WTC11 (cell line): ENCODE measurements at regions not wholly inside any gene's neighbourhood (a gene's known extent, or its start where the extent isn't known, plus 50 kb on each side); places are given as distances from the start of the nearest gene placed in this dataset.

ENCODE experiments used
- ATAC-seq: fragments of 200-7000 bp; cut with Tn5 transposase; 2 replicates; pipeline ENCODE4 v1.10.0; 2021; ENCODE audit warnings: mild to moderate bottlenecking, moderate library complexity
- CTCF ChIA-PET: fragments of 300-600 bp; sonication (Branson Sonifier 250); formaldehyde crosslinking; loops from one replicate; lab custom pipeline; 2021; ENCODE audit warnings: antibody characterized with exemption; lab: Charles Lee
- POLR2A ChIA-PET: fragments of 350-600 bp; sonication (Branson Sonifier 250); formaldehyde crosslinking; loops from one replicate; lab custom pipeline; 2021; ENCODE audit warnings: antibody characterized with exemption; lab: Charles Lee
- DNase-seq: peaks from one replicate; pipeline ENCODE4 v3.0.0; 2021; ENCODE audit warnings: low spot score
- H3K27ac Mint-ChIP-seq: 2 replicates; pipeline ENCODE4 v1.8.0; 2021; ENCODE audit warnings: mixed read lengths
- H3K27me3 Mint-ChIP-seq: 2 replicates; pipeline ENCODE4 v1.8.0; 2021; ENCODE audit warnings: low read depth, mild to moderate bottlenecking, moderate library complexity, mixed read lengths
- H3K36me3 Mint-ChIP-seq: 2 replicates; pipeline ENCODE4 v1.8.0; 2021; ENCODE audit warnings: mixed read lengths
- H3K4me1 Mint-ChIP-seq: 2 replicates; pipeline ENCODE4 v1.8.0; 2022; ENCODE audit warnings: mixed read lengths
- H3K4me3 Mint-ChIP-seq: 2 replicates; pipeline ENCODE4 v1.8.0; 2021; ENCODE audit warnings: mild to moderate bottlenecking, moderate library complexity, mixed read lengths
- H3K9me3 Mint-ChIP-seq: 2 replicates; pipeline ENCODE4 v1.8.0; 2021; ENCODE audit warnings: mixed read lengths
- ATF1 ChIP-seq: sonication (generic); formaldehyde crosslinking; IDR thresholded peaks from 2 replicates; pipeline ENCODE4 v1.8.1; 2023; ENCODE audit warnings: mild to moderate bottlenecking, moderate library complexity, missing genetic modification reagents
- ETV6 ChIP-seq: sonication (generic); formaldehyde crosslinking; IDR thresholded peaks from 2 replicates; pipeline ENCODE4 v1.8.1; 2022; ENCODE audit warnings: mild to moderate bottlenecking, missing genetic modification reagents
- FOXJ3 ChIP-seq: sonication (generic); formaldehyde crosslinking; IDR thresholded peaks from 2 replicates; pipeline ENCODE4 v1.9.0; 2021; ENCODE audit warnings: missing genetic modification reagents, mild to moderate bottlenecking, borderline replicate concordance
- FOXK1 ChIP-seq: sonication (generic); formaldehyde crosslinking; IDR thresholded peaks from 2 replicates; pipeline ENCODE4 v1.8.0; 2022; ENCODE audit warnings: mild to moderate bottlenecking, moderate library complexity, missing genetic modification reagents
- HMGA2 ChIP-seq: fragments of 250-450 bp; sonication (Bioruptor Pico); IDR thresholded peaks from 2 replicates; pipeline ENCODE4 v1.4.0; 2021; ENCODE audit warnings: mild to moderate bottlenecking, moderate library complexity
- KAT7 ChIP-seq: sonication (generic); formaldehyde crosslinking; IDR thresholded peaks from 2 replicates; pipeline ENCODE4 v1.8.1; 2023; ENCODE audit warnings: missing genetic modification reagents, mild to moderate bottlenecking, borderline replicate concordance
- NFATC4 ChIP-seq: fragments of 250-450 bp; sonication (Bioruptor Pico); IDR thresholded peaks from 2 replicates; pipeline ENCODE4 v1.9.0; 2021; ENCODE audit warnings: mild to moderate bottlenecking
- NR2C2 ChIP-seq: sonication (generic); formaldehyde crosslinking; IDR thresholded peaks from 2 replicates; pipeline ENCODE4 v1.8.0; 2022; ENCODE audit warnings: mild to moderate bottlenecking, missing genetic modification reagents
- PRRX2 ChIP-seq: fragments of 250-450 bp; sonication (Bioruptor Pico); IDR thresholded peaks from 2 replicates; pipeline ENCODE4 v1.8.0; 2021; ENCODE audit warnings: mild to moderate bottlenecking
- SMAD4 ChIP-seq: sonication (generic); formaldehyde crosslinking; IDR thresholded peaks from 2 replicates; pipeline ENCODE4 v1.8.0; 2022; ENCODE audit warnings: mild to moderate bottlenecking, missing genetic modification reagents
- TEAD1 ChIP-seq: sonication (generic); formaldehyde crosslinking; IDR thresholded peaks from 2 replicates; pipeline ENCODE4 v1.8.0; 2022; ENCODE audit warnings: mild to moderate bottlenecking, missing genetic modification reagents
- TEAD4 ChIP-seq: sonication (generic); formaldehyde crosslinking; IDR thresholded peaks from 2 replicates; pipeline ENCODE4 v1.8.0; 2022; ENCODE audit warnings: mild to moderate bottlenecking, missing genetic modification reagents
- ZNF263 ChIP-seq: sonication (generic); formaldehyde crosslinking; IDR thresholded peaks from 2 replicates; pipeline ENCODE4 v1.8.1; 2022; ENCODE audit warnings: low read depth, mild to moderate bottlenecking, moderate library complexity, missing genetic modification reagents
- ZNF423 ChIP-seq: fragments of 250-450 bp; sonication (Bioruptor Pico); IDR thresholded peaks from 2 replicates; pipeline ENCODE4 v2.1.2; 2022; ENCODE audit warnings: mild to moderate bottlenecking, moderate library complexity
- ZNF671 ChIP-seq: fragments of 250-450 bp; sonication (Bioruptor Pico); IDR thresholded peaks from 2 replicates; pipeline ENCODE4 v1.8.0; 2021; ENCODE audit warnings: mild to moderate bottlenecking
- TF ChIP-seq, protein P1 (sequence below): fragments of 250-450 bp; sonication (Bioruptor Pico); IDR thresholded peaks from 2 replicates; pipeline ENCODE4 v1.9.0; 2021; ENCODE audit warnings: moderate library complexity, mild to moderate bottlenecking, inconsistent platforms, borderline replicate concordance
- TF ChIP-seq, protein P2 (sequence below): fragments of 250-450 bp; sonication (Bioruptor Pico); conservative IDR thresholded peaks from 2 replicates; pipeline ENCODE4 v1.9.0; 2021; ENCODE audit warnings: mild to moderate bottlenecking
- TF ChIP-seq, protein P3 (sequence below): fragments of 250-450 bp; sonication (Bioruptor Pico); IDR thresholded peaks from 2 replicates; pipeline ENCODE4 v1.8.0; 2021; ENCODE audit warnings: mild to moderate bottlenecking
- TF ChIP-seq, protein P4 (sequence below): sonication (generic); formaldehyde crosslinking; IDR thresholded peaks from 2 replicates; pipeline ENCODE4 v1.8.0; 2023; ENCODE audit warnings: missing genetic modification reagents
- TF ChIP-seq, protein P5 (sequence below): fragments of 250-450 bp; sonication (Bioruptor Pico); IDR thresholded peaks from 2 replicates; pipeline ENCODE4 v1.9.0; 2021; ENCODE audit warnings: mild to moderate bottlenecking, borderline replicate concordance
- TF ChIP-seq, protein P6 (sequence below): fragments of 200-600 bp; IDR thresholded peaks from 2 replicates; pipeline ENCODE4 v1.8.0; 2022; ENCODE audit warnings: antibody characterized with exemption
- TF ChIP-seq, protein P7 (sequence below): sonication (generic); formaldehyde crosslinking; IDR thresholded peaks from 2 replicates; pipeline ENCODE4 v1.8.0; 2022; ENCODE audit warnings: mild to moderate bottlenecking, missing genetic modification reagents

DNA sequence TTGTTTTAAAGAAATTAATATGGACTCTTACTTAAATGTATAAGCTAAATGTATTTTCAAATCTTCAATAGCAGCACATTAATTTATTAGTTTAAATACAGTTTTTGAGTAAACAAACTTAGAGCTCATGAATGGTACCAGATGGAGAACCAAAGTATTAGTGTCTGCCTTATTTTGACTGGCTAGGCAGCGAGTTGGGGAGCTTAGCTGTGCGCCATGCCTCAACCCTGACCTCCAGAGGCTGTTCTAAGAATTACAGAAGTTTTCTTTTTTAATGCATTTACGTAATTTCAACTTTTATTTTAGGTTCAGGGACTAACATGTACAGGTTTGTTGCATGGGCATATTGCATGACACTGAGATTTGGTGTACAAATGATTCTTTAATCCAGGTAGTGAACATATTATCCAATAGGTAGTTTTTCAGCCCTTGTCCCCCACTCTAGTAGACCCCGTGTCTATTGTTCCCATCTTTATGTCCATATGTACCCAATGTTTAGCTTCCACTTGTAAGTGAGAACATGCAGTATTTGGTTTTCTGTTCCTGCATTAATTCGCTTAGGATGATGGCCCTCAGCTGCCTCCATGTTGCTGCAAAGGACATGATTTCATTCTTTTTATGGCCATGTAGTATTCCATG is 166.8 kb downstream of the IQUB start:
- CTCF ChIA-PET: interaction anchor here (0.6 to 2.5 kb wide), 21 partner anchors 9 to 297 kb away, joined by 3 to 20 read pairs (median 3); no protein-coding TSS in a partner anchor
- ATAC-seq (peak; percentile 95), DNase-seq (peak; percentile 21)

DNA sequence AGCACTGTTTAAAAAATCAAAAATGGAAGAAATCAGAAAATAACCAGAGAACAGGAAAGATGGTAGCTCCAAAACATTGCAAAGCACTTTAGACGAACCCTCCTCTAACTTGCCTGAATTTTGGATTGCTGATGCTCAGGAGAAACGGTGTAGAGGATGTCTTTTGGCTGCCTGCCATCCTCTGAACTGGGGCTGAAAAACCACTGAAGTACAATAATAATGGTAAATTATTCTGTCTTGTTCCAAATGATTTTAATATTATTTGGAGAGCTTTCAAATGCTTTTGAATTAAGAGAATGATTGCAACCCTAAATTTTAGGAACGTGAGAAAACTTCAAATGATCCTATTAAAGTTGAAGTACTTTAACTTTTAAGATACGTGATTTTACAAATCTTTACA is 167.3 kb upstream of the SLC13A1 start:
- Mint-ChIP-seq H3K27me3 (no peaks in the 10 kb centered on the region), H3K4me3 (no peak overlapping the region), H3K9me3 (no peaks in the 10 kb centered on the region), H3K36me3 (no peaks in the 10 kb centered on the region), H3K27ac (no peak overlapping the region), H3K4me1 (no peaks in the 10 kb centered on the region; the same call in 1 of the 2 replicates)
- no peak for TF ChIP-seq TEAD1 (CRISPR knock-in tag)
- TF ChIP-seq NR2C2 (CRISPR knock-in tag): no peak
- no peak for TF ChIP-seq KAT7 (CRISPR knock-in tag)
- TF ChIP-seq, protein P1, sequence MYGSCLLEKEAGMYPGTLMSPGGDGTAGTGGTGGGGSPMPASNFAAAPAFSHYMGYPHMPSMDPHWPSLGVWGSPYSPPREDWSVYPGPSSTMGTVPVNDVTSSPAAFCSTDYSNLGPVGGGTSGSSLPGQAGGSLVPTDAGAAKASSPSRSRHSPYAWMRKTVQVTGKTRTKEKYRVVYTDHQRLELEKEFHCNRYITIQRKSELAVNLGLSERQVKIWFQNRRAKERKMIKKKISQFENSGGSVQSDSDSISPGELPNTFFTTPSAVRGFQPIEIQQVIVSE (CRISPR knock-in tag): no peak
- TF ChIP-seq ZNF263 (CRISPR knock-in tag): no peak
- TF ChIP-seq, protein P2, sequence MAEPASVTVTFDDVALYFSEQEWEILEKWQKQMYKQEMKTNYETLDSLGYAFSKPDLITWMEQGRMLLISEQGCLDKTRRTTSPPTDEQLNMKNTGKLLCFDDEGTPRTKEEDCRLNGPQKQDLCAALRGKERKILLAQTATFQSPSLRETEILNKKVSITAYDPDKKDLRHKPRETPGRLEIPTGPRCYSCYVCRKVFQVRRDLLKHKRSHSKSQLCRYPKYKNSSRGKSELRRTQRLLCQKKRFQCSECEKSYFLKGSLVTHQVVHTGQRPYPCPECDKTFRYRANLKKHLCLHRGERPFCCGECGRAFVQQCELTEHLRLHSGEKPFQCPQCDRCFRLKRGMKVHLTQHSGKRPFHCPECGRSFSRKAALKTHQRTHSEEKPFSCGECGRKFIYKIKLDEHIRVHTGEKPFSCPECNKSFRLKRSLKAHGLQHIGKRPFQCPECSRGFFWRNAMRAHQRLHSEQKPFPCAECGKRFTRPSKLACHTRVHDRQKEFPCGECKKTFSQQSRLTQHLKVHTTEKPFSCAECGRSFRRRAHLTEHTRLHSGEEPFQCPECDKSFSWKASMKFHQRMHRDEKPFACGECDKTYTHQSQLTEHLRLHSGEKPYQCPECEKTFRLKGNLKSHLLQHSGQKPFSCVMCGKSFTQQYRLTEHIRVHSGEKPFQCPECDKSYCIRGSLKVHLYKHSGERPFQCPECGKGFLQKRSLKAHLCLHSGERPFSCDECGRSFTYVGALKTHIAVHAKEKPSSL: no peak
- no peak for TF ChIP-seq ZNF671 (CRISPR knock-in tag)
- TF ChIP-seq ZNF423: no peak
- TF ChIP-seq, protein P3, sequence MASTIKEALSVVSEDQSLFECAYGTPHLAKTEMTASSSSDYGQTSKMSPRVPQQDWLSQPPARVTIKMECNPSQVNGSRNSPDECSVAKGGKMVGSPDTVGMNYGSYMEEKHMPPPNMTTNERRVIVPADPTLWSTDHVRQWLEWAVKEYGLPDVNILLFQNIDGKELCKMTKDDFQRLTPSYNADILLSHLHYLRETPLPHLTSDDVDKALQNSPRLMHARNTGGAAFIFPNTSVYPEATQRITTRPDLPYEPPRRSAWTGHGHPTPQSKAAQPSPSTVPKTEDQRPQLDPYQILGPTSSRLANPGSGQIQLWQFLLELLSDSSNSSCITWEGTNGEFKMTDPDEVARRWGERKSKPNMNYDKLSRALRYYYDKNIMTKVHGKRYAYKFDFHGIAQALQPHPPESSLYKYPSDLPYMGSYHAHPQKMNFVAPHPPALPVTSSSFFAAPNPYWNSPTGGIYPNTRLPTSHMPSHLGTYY (CRISPR knock-in tag): no peak
- no peak for TF ChIP-seq TEAD4 (CRISPR knock-in tag)
- TF ChIP-seq HMGA2 (CRISPR knock-in tag): no peak
- TF ChIP-seq FOXJ3 (CRISPR knock-in tag): no peak
- no peak for TF ChIP-seq PRRX2
- TF ChIP-seq, protein P4, sequence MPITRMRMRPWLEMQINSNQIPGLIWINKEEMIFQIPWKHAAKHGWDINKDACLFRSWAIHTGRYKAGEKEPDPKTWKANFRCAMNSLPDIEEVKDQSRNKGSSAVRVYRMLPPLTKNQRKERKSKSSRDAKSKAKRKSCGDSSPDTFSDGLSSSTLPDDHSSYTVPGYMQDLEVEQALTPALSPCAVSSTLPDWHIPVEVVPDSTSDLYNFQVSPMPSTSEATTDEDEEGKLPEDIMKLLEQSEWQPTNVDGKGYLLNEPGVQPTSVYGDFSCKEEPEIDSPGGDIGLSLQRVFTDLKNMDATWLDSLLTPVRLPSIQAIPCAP (CRISPR knock-in tag): no peak
- no peak for TF ChIP-seq ATF1 (CRISPR knock-in tag)
- TF ChIP-seq SMAD4 (CRISPR knock-in tag): no peak
- TF ChIP-seq, protein P5, sequence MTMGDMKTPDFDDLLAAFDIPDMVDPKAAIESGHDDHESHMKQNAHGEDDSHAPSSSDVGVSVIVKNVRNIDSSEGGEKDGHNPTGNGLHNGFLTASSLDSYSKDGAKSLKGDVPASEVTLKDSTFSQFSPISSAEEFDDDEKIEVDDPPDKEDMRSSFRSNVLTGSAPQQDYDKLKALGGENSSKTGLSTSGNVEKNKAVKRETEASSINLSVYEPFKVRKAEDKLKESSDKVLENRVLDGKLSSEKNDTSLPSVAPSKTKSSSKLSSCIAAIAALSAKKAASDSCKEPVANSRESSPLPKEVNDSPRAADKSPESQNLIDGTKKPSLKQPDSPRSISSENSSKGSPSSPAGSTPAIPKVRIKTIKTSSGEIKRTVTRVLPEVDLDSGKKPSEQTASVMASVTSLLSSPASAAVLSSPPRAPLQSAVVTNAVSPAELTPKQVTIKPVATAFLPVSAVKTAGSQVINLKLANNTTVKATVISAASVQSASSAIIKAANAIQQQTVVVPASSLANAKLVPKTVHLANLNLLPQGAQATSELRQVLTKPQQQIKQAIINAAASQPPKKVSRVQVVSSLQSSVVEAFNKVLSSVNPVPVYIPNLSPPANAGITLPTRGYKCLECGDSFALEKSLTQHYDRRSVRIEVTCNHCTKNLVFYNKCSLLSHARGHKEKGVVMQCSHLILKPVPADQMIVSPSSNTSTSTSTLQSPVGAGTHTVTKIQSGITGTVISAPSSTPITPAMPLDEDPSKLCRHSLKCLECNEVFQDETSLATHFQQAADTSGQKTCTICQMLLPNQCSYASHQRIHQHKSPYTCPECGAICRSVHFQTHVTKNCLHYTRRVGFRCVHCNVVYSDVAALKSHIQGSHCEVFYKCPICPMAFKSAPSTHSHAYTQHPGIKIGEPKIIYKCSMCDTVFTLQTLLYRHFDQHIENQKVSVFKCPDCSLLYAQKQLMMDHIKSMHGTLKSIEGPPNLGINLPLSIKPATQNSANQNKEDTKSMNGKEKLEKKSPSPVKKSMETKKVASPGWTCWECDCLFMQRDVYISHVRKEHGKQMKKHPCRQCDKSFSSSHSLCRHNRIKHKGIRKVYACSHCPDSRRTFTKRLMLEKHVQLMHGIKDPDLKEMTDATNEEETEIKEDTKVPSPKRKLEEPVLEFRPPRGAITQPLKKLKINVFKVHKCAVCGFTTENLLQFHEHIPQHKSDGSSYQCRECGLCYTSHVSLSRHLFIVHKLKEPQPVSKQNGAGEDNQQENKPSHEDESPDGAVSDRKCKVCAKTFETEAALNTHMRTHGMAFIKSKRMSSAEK (CRISPR knock-in tag): no peak
- TF ChIP-seq FOXK1: no peak
- TF ChIP-seq ETV6 (CRISPR knock-in tag): no peak
- TF ChIP-seq NFATC4: no peak
- ATAC-seq (no peak), DNase-seq (no peak)
- POLR2A ChIA-PET: no interaction called here
- CTCF ChIA-PET: interaction anchor here (0.6 to 2.5 kb wide), 21 partner anchors 8 to 297 kb away, joined by 3 to 20 read pairs (median 3); no protein-coding TSS in a partner anchor

More for the DNA sequence above, 166.8 kb downstream of the IQUB start:
- no peaks in the 10 kb centered on the region for H3K27me3 Mint-ChIP-seq
- POLR2A ChIA-PET: no interaction called here
- TF ChIP-seq, protein P6, sequence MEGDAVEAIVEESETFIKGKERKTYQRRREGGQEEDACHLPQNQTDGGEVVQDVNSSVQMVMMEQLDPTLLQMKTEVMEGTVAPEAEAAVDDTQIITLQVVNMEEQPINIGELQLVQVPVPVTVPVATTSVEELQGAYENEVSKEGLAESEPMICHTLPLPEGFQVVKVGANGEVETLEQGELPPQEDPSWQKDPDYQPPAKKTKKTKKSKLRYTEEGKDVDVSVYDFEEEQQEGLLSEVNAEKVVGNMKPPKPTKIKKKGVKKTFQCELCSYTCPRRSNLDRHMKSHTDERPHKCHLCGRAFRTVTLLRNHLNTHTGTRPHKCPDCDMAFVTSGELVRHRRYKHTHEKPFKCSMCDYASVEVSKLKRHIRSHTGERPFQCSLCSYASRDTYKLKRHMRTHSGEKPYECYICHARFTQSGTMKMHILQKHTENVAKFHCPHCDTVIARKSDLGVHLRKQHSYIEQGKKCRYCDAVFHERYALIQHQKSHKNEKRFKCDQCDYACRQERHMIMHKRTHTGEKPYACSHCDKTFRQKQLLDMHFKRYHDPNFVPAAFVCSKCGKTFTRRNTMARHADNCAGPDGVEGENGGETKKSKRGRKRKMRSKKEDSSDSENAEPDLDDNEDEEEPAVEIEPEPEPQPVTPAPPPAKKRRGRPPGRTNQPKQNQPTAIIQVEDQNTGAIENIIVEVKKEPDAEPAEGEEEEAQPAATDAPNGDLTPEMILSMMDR: peak; percentile 74
- TF ChIP-seq, protein P7, sequence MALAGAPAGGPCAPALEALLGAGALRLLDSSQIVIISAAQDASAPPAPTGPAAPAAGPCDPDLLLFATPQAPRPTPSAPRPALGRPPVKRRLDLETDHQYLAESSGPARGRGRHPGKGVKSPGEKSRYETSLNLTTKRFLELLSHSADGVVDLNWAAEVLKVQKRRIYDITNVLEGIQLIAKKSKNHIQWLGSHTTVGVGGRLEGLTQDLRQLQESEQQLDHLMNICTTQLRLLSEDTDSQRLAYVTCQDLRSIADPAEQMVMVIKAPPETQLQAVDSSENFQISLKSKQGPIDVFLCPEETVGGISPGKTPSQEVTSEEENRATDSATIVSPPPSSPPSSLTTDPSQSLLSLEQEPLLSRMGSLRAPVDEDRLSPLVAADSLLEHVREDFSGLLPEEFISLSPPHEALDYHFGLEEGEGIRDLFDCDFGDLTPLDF (CRISPR knock-in tag): no peak
- H3K4me1 Mint-ChIP-seq: no peaks in the 10 kb centered on the region; the same call in 1 of the 2 replicates
- no peaks in the 10 kb centered on the region for H3K9me3 Mint-ChIP-seq
- H3K4me3 Mint-ChIP-seq: no peak overlapping the region
- no peaks in the 10 kb centered on the region for H3K36me3 Mint-ChIP-seq
- no peak overlapping the region for H3K27ac Mint-ChIP-seq
